Skeletal muscle satellite cell (primary cell): ENCODE measurements at regions not wholly inside any gene's neighbourhood (a gene's known extent, or its start where the extent isn't known, plus 50 kb on each side); places are given as distances from the start of the nearest gene placed in this dataset.

Experiments used
- H3K27me3 ChIP-seq: 2 replicates; pipeline ENCODE4 v1.7.0; 2013; ENCODE audit warnings: low read length; ENCODE audit not compliant: control insufficient read depth, insufficient read depth
- H3K36me3 ChIP-seq: 2 replicates; pipeline ENCODE4 v1.7.0; 2013; ENCODE audit warnings: mild to moderate bottlenecking, control low read depth, low read length; ENCODE audit not compliant: insufficient read depth
- H3K4me1 ChIP-seq: 2 replicates; pipeline ENCODE4 v1.7.0; 2013; ENCODE audit warnings: low read length; ENCODE audit not compliant: control insufficient read depth, insufficient read depth
- H3K4me2 ChIP-seq: 2 replicates; pipeline ENCODE4 v1.7.0; 2013; ENCODE audit warnings: mild to moderate bottlenecking, low read length
- H3K4me3 ChIP-seq: 2 replicates; pipeline ENCODE4 v1.7.0; 2013; ENCODE audit warnings: low read length
- H3K9ac ChIP-seq: 2 replicates; pipeline ENCODE4 v1.7.0; 2013; ENCODE audit warnings: mild to moderate bottlenecking, low read depth, low read length, moderate library complexity
- H3K9me3 ChIP-seq: replicated peaks from 2 replicates; pipeline ENCODE4 v1.7.0; 2013; ENCODE audit warnings: mild to moderate bottlenecking, control low read depth, low read length

DNA sequence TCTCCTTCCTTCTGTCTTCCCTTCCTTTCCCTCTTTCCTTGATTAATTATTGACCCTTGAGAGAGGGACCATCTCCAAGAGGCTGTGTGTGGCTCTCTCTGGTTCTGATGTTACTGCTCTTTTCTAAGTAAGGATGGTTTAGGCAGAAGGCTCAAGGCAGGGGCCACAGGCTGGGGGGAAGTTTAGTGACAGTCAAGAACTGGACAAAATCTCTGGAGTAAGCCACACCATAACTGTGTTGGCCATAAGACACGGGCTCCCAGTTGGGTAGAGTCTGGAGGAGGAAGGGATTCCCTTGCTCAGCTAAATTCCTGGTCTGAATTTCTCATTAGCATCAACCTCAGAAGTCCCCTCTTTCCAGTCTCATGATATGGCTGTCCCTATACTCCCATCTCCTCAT, 74.7 kb downstream of the BUD13 start:
- Histone ChIP-seq H3K4me2 (no peak overlapping the region), H3K27me3 (peaks cover 22% of the 10 kb centered on the region), H3K9me3 (no peaks in the 10 kb centered on the region), H3K4me1 (no peaks in the 10 kb centered on the region), H3K9ac (no peak overlapping the region), H3K4me3 (no peak overlapping the region), H3K36me3 (no peaks in the 10 kb centered on the region)

DNA sequence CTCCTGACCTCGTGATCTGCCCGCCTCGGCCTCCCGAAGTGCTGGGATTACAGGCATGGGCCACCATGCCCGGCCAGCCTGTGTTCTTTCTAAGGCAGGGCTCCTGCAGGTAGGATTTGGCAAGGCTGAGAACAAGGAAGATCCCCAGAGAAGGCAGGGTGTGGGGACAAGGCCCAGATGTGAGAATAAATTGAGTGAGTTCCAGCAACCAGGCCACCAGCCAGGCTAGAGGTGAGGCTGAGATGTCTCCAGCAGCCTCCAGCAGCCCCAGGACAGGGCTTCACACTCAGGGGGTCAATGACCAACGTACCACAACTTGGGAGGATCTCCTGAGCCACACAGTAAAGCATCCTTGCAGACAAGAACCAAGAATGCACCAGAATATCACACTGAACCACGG, 75.1 kb downstream of the BUD13 start:
- Histone ChIP-seq H3K36me3 (no peaks in the 10 kb centered on the region), H3K4me2 (no peak overlapping the region), H3K4me1 (no peaks in the 10 kb centered on the region), H3K9me3 (no peaks in the 10 kb centered on the region), H3K27me3 (peaks cover 22% of the 10 kb centered on the region), H3K4me3 (no peak overlapping the region), H3K9ac (no peak overlapping the region)

DNA sequence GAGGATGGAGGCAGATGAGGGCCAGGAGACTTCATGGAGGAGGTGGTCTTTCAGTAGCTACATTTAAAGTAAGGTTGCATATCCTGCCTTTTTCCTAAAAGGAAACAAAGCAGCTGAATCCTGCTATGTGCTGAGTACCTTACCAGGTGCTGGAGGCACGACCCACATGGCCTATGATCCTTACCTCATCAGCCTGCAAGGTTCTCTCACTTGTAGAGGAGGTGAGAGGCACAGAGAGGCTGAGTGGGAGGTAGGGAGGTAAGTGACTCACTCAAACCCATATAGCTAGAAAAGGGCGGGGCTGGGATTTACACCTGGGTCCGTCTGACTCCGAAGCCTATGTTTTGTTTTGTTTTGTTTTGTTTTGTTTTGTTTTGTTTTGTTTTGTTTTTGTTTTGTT, 75.8 kb downstream of the BUD13 start:
- H3K9ac ChIP-seq, result no peak overlapping the region
- H3K9me3 ChIP-seq, result no peaks in the 10 kb centered on the region
- H3K4me1 ChIP-seq, result no peaks in the 10 kb centered on the region
- H3K36me3 ChIP-seq, result no peaks in the 10 kb centered on the region
- no peak overlapping the region for H3K4me3 ChIP-seq
- H3K4me2 ChIP-seq, result no peak overlapping the region
- peaks cover 20% of the 10 kb centered on the region for H3K27me3 ChIP-seq

DNA sequence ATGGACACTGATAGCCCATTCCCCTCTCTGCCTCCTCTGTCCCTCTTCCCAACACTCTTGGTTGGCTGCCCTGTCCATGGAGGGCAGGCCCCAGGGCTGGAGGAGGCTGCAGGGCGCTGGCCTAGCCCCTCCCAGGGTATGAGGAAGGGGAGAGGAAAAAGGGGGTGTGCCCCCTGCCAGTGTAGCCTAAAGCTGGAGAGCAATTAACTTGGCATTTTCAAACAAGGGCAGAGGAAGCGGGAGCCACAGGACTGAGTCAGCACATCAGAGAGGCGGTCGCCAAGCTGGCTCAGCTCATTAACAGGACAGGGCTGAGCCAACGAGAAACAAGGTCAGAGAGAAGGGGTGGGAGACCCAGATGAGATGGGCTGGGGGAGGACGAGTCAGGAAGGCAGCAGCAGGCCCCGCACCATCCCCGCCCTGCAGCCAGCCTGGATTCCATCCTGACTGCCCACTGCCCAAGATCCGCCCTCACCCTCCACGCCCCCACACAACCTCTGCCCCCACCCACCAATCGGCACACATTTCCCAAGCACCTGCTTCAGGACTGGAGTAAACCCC, 76.3 kb downstream of the BUD13 start:
- no peak overlapping the region for H3K4me3 ChIP-seq
- no peaks in the 10 kb centered on the region for H3K36me3 ChIP-seq
- no peak overlapping the region for H3K4me2 ChIP-seq
- no peaks in the 10 kb centered on the region for H3K4me1 ChIP-seq
- H3K9ac ChIP-seq, result no peak overlapping the region
- H3K9me3 ChIP-seq, result no peaks in the 10 kb centered on the region
- H3K27me3 ChIP-seq, result peaks cover 16% of the 10 kb centered on the region

DNA sequence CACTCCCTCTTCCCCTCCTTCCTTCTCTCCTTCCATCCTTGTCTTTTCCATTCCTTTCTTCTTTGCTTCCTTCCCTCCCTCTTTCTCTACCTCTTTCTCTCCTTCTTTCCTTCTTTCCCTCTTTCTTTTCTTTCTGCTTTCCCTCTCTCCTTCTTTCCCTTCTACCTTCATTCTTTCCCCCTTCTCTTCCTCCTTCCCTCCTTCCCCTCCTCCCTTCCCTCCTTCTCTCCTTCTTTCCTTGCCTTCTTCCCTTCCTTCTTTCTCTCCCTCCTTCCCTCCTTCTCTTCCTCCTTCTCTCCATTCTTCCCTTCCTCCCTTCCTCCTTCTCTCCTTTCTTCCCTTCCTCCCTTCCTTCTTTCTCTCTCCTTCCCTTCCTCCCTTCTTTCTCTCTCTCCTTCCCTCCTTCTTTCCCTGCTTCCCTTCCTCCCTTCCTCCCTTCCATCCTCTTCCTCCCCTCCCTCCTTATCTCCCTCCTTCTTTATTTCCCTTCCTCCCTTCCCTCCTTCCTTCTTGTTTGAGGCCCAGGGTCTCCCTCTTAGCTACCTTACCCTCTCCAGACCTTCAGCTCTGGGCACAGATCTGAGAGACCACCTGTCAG, 77.0 kb downstream of the BUD13 start:
- Histone ChIP-seq H3K36me3 (no peaks in the 10 kb centered on the region), H3K4me2 (no peak overlapping the region), H3K4me3 (no peak overlapping the region), H3K27me3 (peaks cover 13% of the 10 kb centered on the region), H3K4me1 (no peaks in the 10 kb centered on the region), H3K9me3 (no peaks in the 10 kb centered on the region), H3K9ac (no peak overlapping the region)

DNA sequence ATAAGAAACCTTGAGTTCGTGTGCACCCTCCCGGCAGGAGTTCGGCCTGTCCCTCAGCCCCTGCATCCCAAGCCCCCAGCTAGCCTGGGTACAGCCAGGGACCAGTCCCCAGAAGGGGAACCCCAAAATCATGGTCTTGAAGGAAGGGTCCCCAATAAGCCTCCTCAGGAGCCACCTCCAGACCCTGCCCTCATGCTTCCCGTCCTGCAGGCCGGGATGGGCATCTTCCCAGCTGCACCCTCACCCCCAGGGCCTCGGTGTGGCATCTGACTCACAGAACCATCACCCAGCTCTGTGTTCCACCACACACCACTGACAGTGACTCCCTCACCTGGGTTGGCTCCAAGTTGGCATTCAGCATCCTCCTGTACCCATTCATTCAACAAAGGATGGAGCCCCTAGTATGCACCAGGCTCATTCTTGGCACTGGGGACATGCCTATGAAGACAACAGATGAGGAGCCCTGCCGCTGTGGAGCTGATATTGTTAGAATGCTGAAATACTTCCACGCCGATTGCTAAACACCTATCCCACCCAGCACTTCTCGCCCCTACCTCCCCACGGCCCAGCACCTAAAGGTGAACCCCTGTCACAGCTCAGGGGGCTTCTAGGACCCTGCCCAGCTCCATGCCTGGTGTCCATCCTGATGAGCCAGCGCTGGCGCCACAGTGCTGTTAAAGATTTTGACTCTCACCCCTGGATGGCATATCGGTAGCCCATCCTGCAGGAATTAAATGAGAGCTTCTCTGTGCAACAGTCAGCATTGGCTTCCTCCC, 77.8 kb downstream of the BUD13 start:
- no peaks in the 10 kb centered on the region for H3K36me3 ChIP-seq
- H3K4me2 ChIP-seq, result no peak overlapping the region
- H3K4me1 ChIP-seq, result no peaks in the 10 kb centered on the region
- H3K9ac ChIP-seq, result no peak overlapping the region
- no peaks in the 10 kb centered on the region for H3K9me3 ChIP-seq
- H3K4me3 ChIP-seq, result no peak overlapping the region
- H3K27me3 ChIP-seq, result peaks cover 12% of the 10 kb centered on the region

DNA sequence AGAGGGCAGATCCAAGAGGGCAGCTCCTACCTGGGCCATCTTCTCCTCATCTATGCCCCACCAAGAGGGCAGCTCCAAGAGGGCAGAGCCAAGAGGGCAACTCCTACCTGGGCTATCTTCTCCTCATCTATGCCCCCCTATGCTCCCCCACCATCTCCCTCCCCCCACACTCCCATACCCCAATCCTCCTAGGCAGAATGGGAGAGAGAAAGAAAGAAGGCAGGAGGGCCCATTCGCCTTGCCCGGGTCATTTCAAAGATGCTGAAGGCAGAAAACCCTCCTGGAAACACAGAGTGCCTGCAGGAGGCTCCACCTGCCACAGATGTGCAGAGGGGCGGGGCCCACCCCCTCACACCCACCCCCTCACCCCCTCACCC, 78.5 kb downstream of the BUD13 start:
- no peak overlapping the region for H3K4me3 ChIP-seq
- no peak overlapping the region for H3K4me2 ChIP-seq
- H3K9me3 ChIP-seq, result no peaks in the 10 kb centered on the region
- peaks cover 12% of the 10 kb centered on the region for H3K27me3 ChIP-seq
- no peaks in the 10 kb centered on the region for H3K36me3 ChIP-seq
- H3K4me1 ChIP-seq, result no peaks in the 10 kb centered on the region
- H3K9ac ChIP-seq, result no peak overlapping the region

DNA sequence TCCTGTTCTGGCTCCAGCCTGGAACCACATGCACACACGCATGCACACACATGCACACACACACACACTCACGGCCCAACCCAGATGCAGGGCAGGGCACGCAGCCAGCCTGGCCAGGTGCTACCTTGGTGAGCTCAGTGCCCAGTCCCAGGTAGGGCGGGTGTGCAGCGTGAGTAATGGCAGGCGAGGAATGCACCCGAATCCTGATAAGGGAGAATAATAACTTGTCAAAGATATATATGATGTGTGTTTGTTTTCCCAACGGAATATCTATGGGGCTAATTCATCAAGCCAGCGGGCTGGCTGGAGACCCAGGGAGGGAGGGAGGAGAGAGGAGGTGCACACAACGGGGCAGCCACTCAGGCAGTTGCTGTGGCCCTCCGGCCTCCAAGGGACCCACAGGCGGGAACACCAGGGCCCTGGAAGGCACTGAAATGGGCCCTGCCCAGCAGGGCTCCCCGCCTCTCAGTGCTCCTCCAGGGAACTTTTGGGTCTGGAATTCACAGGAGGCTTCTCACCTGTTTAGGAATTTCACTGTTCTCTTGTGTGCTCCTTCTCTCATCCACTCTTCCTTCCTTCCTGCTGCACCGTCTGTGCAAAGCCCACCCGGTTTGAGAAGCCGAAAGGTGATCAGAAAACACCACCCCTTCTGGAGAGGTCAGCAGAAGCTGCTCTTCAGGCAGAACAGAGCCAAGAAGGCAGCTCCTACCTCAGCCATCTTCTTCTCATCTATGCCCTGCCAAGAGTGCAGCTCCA, 79.0 kb downstream of the BUD13 start:
- Histone ChIP-seq H3K4me3 (no peak overlapping the region), H3K9me3 (no peaks in the 10 kb centered on the region), H3K36me3 (no peaks in the 10 kb centered on the region), H3K27me3 (peaks cover 12% of the 10 kb centered on the region), H3K4me1 (no peaks in the 10 kb centered on the region), H3K4me2 (no peak overlapping the region), H3K9ac (no peak overlapping the region)

DNA sequence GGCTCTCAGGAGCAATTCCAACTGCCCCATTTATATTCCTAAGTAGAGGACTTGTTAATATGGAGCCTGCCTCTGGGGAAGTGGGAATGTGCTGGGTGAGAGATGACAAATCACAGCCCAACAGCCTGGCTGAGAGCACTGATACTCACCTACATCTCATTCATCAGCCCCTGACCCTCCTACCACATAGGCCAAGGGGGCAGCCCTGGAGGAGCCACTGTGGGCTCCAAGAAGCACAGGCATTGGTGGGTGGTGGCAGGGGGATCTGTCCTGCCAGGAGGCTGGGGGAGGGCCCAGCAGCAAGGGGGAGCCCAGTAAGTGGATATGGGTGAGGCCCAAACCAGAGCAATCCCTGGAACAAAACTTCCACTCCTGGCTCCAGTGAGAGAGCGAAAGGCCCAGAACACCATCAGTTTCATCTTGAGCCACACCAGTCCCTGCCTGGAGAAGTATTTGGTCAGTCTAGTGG, 79.7 kb downstream of the BUD13 start:
- H3K36me3 ChIP-seq, result no peaks in the 10 kb centered on the region
- H3K4me3 ChIP-seq, result no peak overlapping the region
- H3K9ac ChIP-seq, result no peak overlapping the region
- H3K9me3 ChIP-seq, result no peaks in the 10 kb centered on the region
- H3K4me2 ChIP-seq, result no peak overlapping the region
- H3K27me3 ChIP-seq, result peaks cover 12% of the 10 kb centered on the region
- H3K4me1 ChIP-seq, result no peaks in the 10 kb centered on the region

DNA sequence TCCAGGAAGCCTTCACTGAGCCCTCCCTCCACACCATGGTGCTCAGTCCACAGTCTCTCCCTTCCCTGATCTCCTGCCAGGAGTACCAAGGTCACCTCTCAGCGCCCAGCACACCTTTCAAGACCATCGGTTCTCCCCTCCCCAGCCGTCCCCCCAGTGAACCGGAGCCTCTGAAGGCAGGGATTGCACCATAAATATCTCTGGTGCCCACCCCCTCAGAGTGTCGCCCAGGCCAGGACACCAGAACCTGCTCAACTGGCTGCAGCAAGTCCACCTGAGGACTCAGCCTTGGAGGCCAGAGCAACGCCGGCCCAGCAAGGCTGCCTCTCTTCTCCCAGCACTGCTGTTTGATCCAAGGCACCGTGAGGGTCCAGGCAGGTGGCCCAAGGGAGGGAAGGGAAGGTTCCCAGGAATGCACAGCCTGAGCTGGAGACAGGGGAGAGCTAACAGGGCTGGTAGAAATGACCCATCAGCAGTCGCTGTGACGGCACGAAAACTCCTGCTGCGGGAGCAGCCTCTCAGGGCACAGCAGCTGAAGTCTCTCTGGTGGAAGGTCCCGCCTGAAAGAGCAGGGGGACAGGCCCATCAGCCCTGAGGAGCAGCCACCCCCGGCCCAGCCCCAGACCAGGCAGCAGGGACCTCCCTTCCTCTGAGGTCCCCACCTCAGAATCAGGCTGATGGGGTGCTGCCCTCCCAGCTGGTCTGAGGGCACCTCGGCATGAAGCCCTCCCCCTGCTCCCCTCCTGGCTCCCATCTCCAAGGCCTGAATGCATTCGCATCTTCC, 80.3 kb downstream of the BUD13 start:
- Histone ChIP-seq H3K9me3 (no peaks in the 10 kb centered on the region), H3K36me3 (no peaks in the 10 kb centered on the region), H3K4me1 (no peaks in the 10 kb centered on the region), H3K9ac (no peak overlapping the region), H3K27me3 (peaks cover 12% of the 10 kb centered on the region), H3K4me3 (no peak overlapping the region), H3K4me2 (no peak overlapping the region)

DNA sequence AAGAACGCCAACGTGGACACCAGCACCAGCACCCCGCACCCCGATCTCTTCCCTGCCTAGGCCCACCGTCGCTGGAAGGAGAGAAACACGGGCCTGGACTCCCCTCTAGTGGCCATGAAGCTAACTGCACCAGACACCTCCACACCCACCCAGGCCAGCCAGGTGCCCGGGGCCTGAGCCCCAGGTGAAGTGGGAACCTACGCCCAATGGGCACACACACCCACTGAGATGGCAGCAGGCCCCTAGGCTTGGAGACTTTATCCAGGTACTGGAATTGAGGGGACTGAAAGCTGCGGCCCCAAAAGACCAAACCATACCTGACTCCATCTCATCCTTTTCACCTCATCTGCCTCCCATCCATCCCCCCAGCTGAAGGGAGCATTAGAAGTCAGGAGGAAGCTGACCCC, 81.0 kb downstream of the BUD13 start:
- H3K9ac ChIP-seq, result no peak overlapping the region
- no peak overlapping the region for H3K4me3 ChIP-seq
- H3K36me3 ChIP-seq, result no peaks in the 10 kb centered on the region
- H3K4me2 ChIP-seq, result no peak overlapping the region
- no peaks in the 10 kb centered on the region for H3K4me1 ChIP-seq
- H3K9me3 ChIP-seq, result no peaks in the 10 kb centered on the region
- peaks cover 16% of the 10 kb centered on the region for H3K27me3 ChIP-seq
